Bronchial epithelial cell (primary cell): ENCODE measurements at regions not wholly inside any gene's neighbourhood (a gene's known extent, or its start where the extent isn't known, plus 50 kb on each side); places are given as distances from the start of the nearest gene placed in this dataset.
"Not testable (repeated sequence)": the region's sequence is repeated elsewhere in the genome, so short reads cannot be mapped to it uniquely, and the experiment has no call there.

Experiments
- DNase-seq: peaks from one replicate; pipeline ENCODE4 v3.0.0-alpha.2; 2010; ENCODE audit warnings: low read depth
- FAIRE-seq: peaks from 2 replicates; lab custom pipeline; 2011; peaks lifted over from hg19 to GRCh38; lab: Jason Lieb, UNC
- H3K27me3 ChIP-seq: 2 replicates; pipeline ENCODE4 v1.5.1; 2011; ENCODE audit warnings: low read length; ENCODE audit not compliant: control insufficient read depth, insufficient read depth
- H3K36me3 ChIP-seq: 2 replicates; pipeline ENCODE4 v1.5.1; 2011; ENCODE audit warnings: low read length; ENCODE audit not compliant: control insufficient read depth, insufficient read depth
- H3K4me3 ChIP-seq: 2 replicates; pipeline ENCODE4 v1.5.1; 2011; ENCODE audit warnings: mild to moderate bottlenecking, low read depth, low read length, control low read depth
- CTCF ChIP-seq: IDR thresholded peaks from 2 replicates; pipeline ENCODE4 v1.5.1; 2011; ENCODE audit warnings: mild to moderate bottlenecking, moderate library complexity, low read length, control low read depth, inconsistent platforms; ENCODE audit not compliant: insufficient read depth, severe bottlenecking

DNA sequence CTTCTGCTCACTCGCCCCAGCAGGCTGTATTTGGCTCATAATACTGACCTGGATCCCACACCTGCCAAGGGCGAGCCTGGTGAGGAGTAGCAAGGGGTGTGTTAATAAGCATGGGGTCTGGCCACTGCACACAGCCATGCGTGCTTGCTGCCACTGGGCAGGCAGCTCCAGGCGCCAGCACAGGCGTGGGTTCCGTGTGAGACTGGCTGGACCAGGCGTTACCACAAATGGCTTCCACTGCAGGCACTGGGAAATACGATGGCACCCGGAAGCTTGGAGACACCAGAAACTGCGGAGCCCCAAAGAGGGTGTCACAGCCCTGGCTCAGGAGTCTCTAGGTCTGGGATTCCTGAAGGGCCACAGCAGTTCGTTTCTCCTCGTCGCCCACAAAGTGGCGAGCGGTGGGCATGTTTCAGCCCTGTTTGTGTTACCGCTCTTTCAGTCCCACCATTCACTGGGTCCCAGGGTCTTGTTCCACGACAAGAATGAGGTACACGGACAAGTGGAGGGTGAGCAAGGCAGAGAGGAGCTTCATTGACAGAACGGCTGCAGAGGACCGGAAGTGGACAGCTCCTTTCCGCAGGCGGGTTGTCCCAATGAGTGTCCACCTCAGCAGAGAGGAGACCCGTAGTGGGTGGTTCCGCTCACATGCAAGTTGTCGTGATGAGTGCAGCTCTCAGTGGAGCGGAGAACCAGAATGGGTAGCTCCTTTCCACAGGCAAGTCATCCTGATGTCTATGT is 428.9 kb downstream of the EPHA5 start:
- no peaks in the 10 kb centered on the region for H3K36me3 ChIP-seq
- no peak for DNase-seq
- H3K4me3 ChIP-seq = no peak overlapping the region
- no peaks in the 10 kb centered on the region for H3K27me3 ChIP-seq
- FAIRE-seq = no peak
- TF ChIP-seq CTCF = no peak

- FAIRE-seq = no peak
- DNase-seq = no peak
- Histone ChIP-seq H3K36me3 (no peaks in the 10 kb centered on the region), H3K27me3 (no peaks in the 10 kb centered on the region), H3K4me3 (no peak overlapping the region)
- TF ChIP-seq CTCF = no peak
These were observed 436.2 kb downstream of the EPHA5 start for GRCh38 chr4:65234061-65234460.

- Histone ChIP-seq H3K27me3 (no peaks in the 10 kb centered on the region), H3K4me3 (no peak overlapping the region), H3K36me3 (no peaks in the 10 kb centered on the region)
- DNase-seq (no peak), FAIRE-seq (no peak)
- TF ChIP-seq CTCF = no peak
These were observed 442.7 kb downstream of the EPHA5 start for GRCh38 chr4:65227628-65228027.

- no peak for TF ChIP-seq CTCF
- DNase-seq = no peak
- Histone ChIP-seq H3K27me3 (no peaks in the 10 kb centered on the region), H3K4me3 (no peak overlapping the region), H3K36me3 (no peaks in the 10 kb centered on the region)
- no peak for FAIRE-seq
These were observed 446.7 kb downstream of the EPHA5 start for GRCh38 chr4:65223601-65224000.

- DNase-seq, H3K36me3 ChIP-seq, H3K27me3 ChIP-seq, FAIRE-seq, H3K4me3 ChIP-seq: not testable (repeated sequence)
These were observed 447.2 kb downstream of the EPHA5 start for GRCh38 chr4:65223074-65223473.

DNA sequence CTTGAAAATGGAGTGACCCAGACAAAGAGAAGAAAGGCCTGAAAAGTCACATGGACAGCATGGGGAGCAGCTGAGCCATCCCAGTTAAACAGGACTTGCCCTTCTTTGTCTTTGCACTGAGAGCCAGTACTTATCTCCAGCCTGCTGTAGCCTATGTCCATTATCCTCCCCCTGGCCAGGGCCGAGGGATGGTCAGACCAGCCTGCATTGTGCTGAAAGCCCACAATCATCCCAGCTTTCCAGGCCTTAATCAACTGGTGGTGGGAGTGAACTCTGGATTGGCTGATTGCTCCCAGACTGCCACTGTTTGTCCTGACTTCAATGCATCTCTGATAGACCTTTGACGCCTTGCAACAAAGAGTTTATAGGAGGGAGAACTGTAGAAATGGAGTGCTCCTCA is 453.1 kb downstream of the EPHA5 start:
- H3K36me3 ChIP-seq = no peaks in the 10 kb centered on the region
- H3K4me3 ChIP-seq = no peak overlapping the region
- H3K27me3 ChIP-seq = no peaks in the 10 kb centered on the region
- no peak for TF ChIP-seq CTCF
- FAIRE-seq (no peak), DNase-seq (no peak)
